ENCODE measurements at regions not wholly inside any gene's neighbourhood (a gene's known extent, or its start where the extent isn't known, plus 50 kb on each side); places are given as distances from the start of the nearest gene placed in this dataset.
A peak's percentile ranks its signal among the peaks of the same experiment; 100 is the strongest.

DNA sequence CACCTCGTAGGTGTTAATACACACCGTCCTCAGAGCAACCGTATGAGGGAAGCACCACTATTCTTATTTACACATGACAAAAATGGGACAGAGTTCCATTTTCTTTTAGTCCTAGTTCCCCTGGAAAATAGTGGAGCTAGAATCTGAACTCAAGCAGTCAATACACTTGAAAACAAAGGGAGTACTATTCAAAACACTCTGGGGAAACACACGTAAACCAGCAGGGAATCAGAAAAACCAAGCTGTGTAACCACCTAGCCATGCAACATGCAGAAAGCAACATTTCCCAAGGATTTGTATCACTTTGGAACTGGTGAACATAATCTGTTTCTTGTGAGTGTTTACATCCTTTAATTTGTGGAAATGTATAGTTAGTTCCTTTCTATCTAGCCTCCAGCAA is 208.2 kb downstream of the UBE2E3 start:
- H3K36me3 ChIP-seq (ENCODE audit: low read depth), result no peaks in the 10 kb centered on the region
- CTCF ChIA-PET, result no interaction called here
- no TSS peak for BruUV-seq (replicated peaks)

GRCh38 chr2:181189951-181190350 is 209.5 kb downstream of the UBE2E3 start:
- ChIA-PET POLR2A (ENCODE audit: unreplicated experiment) (no interaction called here), CTCF (no interaction called here)
- Histone ChIP-seq H4K20me1 (ENCODE audit: insufficient read depth) (no peaks in the 10 kb centered on the region), H3K4me3 (no peak overlapping the region), H3F3A (ENCODE audit: insufficient read depth, low read depth) (no peaks in the 10 kb centered on the region), H3K9me3 (ENCODE audit: insufficient read depth, low read depth) (no peaks in the 10 kb centered on the region), H3K9me2 (ENCODE audit: insufficient read depth) (peaks cover 3% of the 10 kb centered on the region; the same call in 1 of the 2 replicates), H3K36me3 (ENCODE audit: low read depth) (no peaks in the 10 kb centered on the region), H3K27me3 (ENCODE audit: insufficient read depth, low read depth) (no peaks in the 10 kb centered on the region), H2AFZ (no peak overlapping the region), H3K4me1 (replicated peaks; ENCODE audit: insufficient read depth) (no peaks in the 10 kb centered on the region), H3K79me2 (ENCODE audit: low read depth) (no peaks in the 10 kb centered on the region), H3K4me2 (no peak overlapping the region), H3K27ac (no peak overlapping the region)
- intact Hi-C loops (cut with micrococcal nuclease; ENCODE audit: unreplicated experiment), result no loop called here
- no TSS peak for BruUV-seq (replicated peaks)
- DNase-seq, result no peak
- TF ChIP-seq CTCF (conservative IDR thresholded peaks at IDR 0.05), result no peak
- no peak for TF ChIP-seq EZH2 (IDR thresholded peaks at IDR 0.05; ENCODE audit: low read depth)

More for the DNA sequence above, 208.2 kb downstream of the UBE2E3 start:
- Histone ChIP-seq H3K4me2 (no peak overlapping the region), H3F3A (ENCODE audit: insufficient read depth, low read depth) (no peaks in the 10 kb centered on the region), H3K27ac (no peak overlapping the region), H3K4me1 (replicated peaks; ENCODE audit: insufficient read depth) (no peaks in the 10 kb centered on the region), H3K4me3 (no peak overlapping the region), H4K20me1 (ENCODE audit: insufficient read depth) (no peaks in the 10 kb centered on the region), H3K9me3 (ENCODE audit: insufficient read depth, low read depth) (no peaks in the 10 kb centered on the region), H3K9me2 (ENCODE audit: insufficient read depth) (peaks cover 3% of the 10 kb centered on the region; the same call in 1 of the 2 replicates), H2AFZ (peak overlapping the region; percentile 15; the same call in 1 of the 2 replicates), H3K27me3 (ENCODE audit: insufficient read depth, low read depth) (no peaks in the 10 kb centered on the region), H3K79me2 (ENCODE audit: low read depth) (no peaks in the 10 kb centered on the region)
- intact Hi-C loops (cut with micrococcal nuclease; ENCODE audit: unreplicated experiment), result no loop called here
- POLR2A ChIA-PET (ENCODE audit: unreplicated experiment), result interaction anchor here (0.6 kb wide), 1 partner anchor 42 kb away, joined by 3 read pairs; no protein-coding TSS in a partner anchor
- no peak for DNase-seq
- no peak for TF ChIP-seq CTCF (conservative IDR thresholded peaks at IDR 0.05)
- no peak for TF ChIP-seq EZH2 (IDR thresholded peaks at IDR 0.05; ENCODE audit: low read depth)

- H3K9me3 ChIP-seq (ENCODE audit: insufficient read depth, low read depth), result no peaks in the 10 kb centered on the region
- H3K79me2 ChIP-seq (ENCODE audit: low read depth), result no peaks in the 10 kb centered on the region
Observed at GRCh38 chr2:181190711-181191110, 210.3 kb downstream of the UBE2E3 start.

More at GRCh38 chr2:181190711-181191110, 210.3 kb downstream of the UBE2E3 start:
- H3K27me3 ChIP-seq (ENCODE audit: insufficient read depth, low read depth), result no peaks in the 10 kb centered on the region
- H3K36me3 ChIP-seq (ENCODE audit: low read depth), result no peaks in the 10 kb centered on the region
- H3K4me1 ChIP-seq (replicated peaks; ENCODE audit: insufficient read depth), result no peaks in the 10 kb centered on the region
- POLR2A ChIA-PET (ENCODE audit: unreplicated experiment), result no interaction called here
- no peaks in the 10 kb centered on the region for H4K20me1 ChIP-seq (ENCODE audit: insufficient read depth)
- no peak overlapping the region for H2AFZ ChIP-seq
- intact Hi-C loops (cut with micrococcal nuclease; ENCODE audit: unreplicated experiment), result no loop called here
- H3K4me2 ChIP-seq, result no peak overlapping the region
- TF ChIP-seq EZH2 (IDR thresholded peaks at IDR 0.05; ENCODE audit: low read depth), result no peak
- TF ChIP-seq CTCF (conservative IDR thresholded peaks at IDR 0.05), result no peak
- H3K4me3 ChIP-seq, result no peak overlapping the region
- peaks cover 3% of the 10 kb centered on the region; the same call in 1 of the 2 replicates for H3K9me2 ChIP-seq (ENCODE audit: insufficient read depth)
- CTCF ChIA-PET, result no interaction called here
- no TSS peak for BruUV-seq (replicated peaks)
- H3F3A ChIP-seq (ENCODE audit: insufficient read depth, low read depth), result no peaks in the 10 kb centered on the region
- no peak overlapping the region for H3K27ac ChIP-seq
- no peak for DNase-seq
